Rectal smooth muscle tissue (tissue), 1 donor: ENCODE measurements at regions not wholly inside any gene's neighbourhood (a gene's known extent, or its start where the extent isn't known, plus 50 kb on each side); places are given as distances from the start of the nearest gene placed in this dataset.

Source experiments
- H3K27ac ChIP-seq: one replicate; pipeline ENCODE4 v1.7.0; 2013; ENCODE audit warnings: low read depth, low read length, inconsistent platforms
- H3K27me3 ChIP-seq: one replicate; pipeline ENCODE4 v1.7.0; 2013; ENCODE audit warnings: low read length; ENCODE audit not compliant: control insufficient read depth, insufficient read depth
- H3K36me3 ChIP-seq: one replicate; pipeline ENCODE4 v1.7.0; 2013; ENCODE audit warnings: low read length; ENCODE audit not compliant: control insufficient read depth, insufficient read depth
- H3K4me1 ChIP-seq: one replicate; pipeline ENCODE4 v1.7.0; 2013; ENCODE audit warnings: low read length; ENCODE audit not compliant: control insufficient read depth, insufficient read depth
- H3K4me3 ChIP-seq: one replicate; pipeline ENCODE4 v1.7.0; 2013; ENCODE audit warnings: low read length
- H3K9ac ChIP-seq: one replicate; pipeline ENCODE4 v1.7.0; 2013; ENCODE audit warnings: low read length

DNA sequence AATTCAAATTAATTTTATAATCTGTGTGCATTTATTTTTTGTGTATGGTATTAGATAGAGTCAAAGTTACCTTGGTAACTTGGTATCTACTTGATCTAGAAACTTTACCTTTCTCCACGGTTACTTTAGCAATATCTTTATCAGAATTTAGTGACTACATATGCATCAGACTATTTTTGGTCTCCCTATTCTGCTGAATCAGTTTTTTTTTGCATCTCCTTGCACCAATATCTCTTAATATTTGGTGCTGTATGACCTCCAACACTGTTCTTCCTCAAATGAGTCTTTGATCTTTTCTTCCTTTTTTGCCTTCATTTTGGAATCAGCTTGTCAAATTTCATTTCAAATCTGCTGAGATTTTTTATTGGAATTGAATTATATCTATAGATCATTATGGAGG, 828.2 kb upstream of the FOXG1 start:
- Histone ChIP-seq H3K9ac (no peak overlapping the region), H3K4me1 (no peaks in the 10 kb centered on the region), H3K36me3 (no peaks in the 10 kb centered on the region), H3K4me3 (no peak overlapping the region), H3K27me3 (no peaks in the 10 kb centered on the region), H3K27ac (no peak overlapping the region)

DNA sequence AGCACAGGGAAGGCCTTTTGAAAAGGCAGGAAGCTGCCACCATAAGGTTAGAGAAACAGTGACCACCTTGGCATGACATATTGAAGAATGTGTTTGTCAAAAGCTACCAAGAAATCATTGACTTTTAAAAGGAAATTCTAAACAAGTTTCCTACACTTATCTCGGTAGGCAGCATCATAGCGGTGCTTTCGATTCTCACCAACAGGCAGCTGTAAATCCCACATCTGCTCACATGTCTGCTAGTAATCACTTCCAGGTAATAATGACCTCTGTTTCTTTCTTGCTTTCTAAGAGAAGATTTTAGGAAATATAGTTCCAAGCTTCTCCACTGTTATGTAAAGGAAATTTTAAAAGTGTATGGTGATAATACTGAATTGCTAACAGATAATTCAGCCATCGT, 821.1 kb upstream of the FOXG1 start:
- H3K4me1 ChIP-seq: no peaks in the 10 kb centered on the region
- H3K27ac ChIP-seq: no peak overlapping the region
- no peaks in the 10 kb centered on the region for H3K27me3 ChIP-seq
- H3K4me3 ChIP-seq: no peak overlapping the region
- no peak overlapping the region for H3K9ac ChIP-seq
- H3K36me3 ChIP-seq: no peaks in the 10 kb centered on the region

DNA sequence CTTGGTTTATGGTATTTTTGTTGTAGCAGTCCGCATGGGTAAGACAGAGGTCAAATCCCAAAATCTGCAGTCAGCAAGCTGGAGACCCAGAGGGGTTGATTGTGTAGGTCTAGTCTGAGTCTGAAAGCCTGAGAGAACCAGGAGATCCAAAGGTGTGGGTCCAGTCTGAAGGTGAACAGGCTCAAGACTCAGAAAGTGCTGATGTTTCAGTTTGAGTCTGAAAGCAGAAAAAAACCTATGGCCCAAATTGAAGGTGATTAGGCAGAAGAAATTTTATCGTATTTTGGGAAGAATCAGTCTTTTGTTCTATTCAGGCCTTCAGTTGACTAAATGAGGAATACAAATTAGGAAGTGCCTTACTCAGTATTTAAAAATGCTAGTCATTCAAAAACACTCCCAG, 807.8 kb upstream of the FOXG1 start:
- Histone ChIP-seq H3K27ac (no peak overlapping the region), H3K4me3 (no peak overlapping the region), H3K27me3 (no peaks in the 10 kb centered on the region), H3K9ac (no peak overlapping the region), H3K36me3 (no peaks in the 10 kb centered on the region), H3K4me1 (no peaks in the 10 kb centered on the region)

DNA sequence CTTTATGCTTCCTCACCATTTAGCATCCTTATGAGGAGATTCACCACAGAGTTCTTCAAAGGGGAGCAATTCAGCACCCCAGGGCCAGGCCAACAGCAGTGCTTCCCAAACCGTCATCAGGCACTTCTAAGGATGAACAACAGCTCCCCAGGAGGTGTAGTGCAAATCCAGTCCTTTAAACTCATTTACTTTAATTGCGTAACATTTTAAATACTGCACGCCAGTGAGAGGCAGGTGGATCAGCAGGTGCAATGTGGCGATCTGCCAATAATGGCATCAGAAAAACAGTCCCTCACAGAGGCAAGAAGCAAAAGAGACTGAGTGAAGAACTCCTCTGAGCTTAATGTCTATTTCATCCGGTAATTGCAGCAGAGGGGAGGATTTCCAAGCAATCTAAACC, 770.9 kb upstream of the FOXG1 start:
- Histone ChIP-seq H3K27me3 (no peaks in the 10 kb centered on the region), H3K4me3 (no peak overlapping the region), H3K27ac (no peak overlapping the region), H3K4me1 (no peaks in the 10 kb centered on the region), H3K9ac (no peak overlapping the region), H3K36me3 (no peaks in the 10 kb centered on the region)

DNA sequence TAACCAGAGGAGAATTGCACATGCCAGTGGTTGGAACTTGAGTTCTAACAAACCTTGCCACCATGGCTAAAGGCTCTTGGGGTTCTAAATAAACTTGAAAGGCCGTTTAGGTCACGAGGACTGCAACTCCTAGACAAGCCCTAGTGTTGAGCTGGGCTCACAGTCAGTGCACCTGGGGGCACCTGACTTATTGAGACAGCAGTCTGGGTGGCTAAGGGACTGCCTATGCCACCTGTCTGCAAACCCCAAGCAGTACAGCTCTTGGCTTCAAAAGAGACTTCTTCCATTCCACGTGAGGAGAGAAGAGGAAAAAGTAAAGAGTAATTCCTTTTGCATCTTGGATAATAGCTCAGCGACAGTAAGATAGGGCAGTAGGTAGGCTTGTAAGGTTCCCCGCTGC, 765.6 kb upstream of the FOXG1 start:
- no peaks in the 10 kb centered on the region for H3K27me3 ChIP-seq
- no peaks in the 10 kb centered on the region for H3K36me3 ChIP-seq
- no peak overlapping the region for H3K9ac ChIP-seq
- no peaks in the 10 kb centered on the region for H3K4me1 ChIP-seq
- no peak overlapping the region for H3K27ac ChIP-seq
- H3K4me3 ChIP-seq: no peak overlapping the region

DNA sequence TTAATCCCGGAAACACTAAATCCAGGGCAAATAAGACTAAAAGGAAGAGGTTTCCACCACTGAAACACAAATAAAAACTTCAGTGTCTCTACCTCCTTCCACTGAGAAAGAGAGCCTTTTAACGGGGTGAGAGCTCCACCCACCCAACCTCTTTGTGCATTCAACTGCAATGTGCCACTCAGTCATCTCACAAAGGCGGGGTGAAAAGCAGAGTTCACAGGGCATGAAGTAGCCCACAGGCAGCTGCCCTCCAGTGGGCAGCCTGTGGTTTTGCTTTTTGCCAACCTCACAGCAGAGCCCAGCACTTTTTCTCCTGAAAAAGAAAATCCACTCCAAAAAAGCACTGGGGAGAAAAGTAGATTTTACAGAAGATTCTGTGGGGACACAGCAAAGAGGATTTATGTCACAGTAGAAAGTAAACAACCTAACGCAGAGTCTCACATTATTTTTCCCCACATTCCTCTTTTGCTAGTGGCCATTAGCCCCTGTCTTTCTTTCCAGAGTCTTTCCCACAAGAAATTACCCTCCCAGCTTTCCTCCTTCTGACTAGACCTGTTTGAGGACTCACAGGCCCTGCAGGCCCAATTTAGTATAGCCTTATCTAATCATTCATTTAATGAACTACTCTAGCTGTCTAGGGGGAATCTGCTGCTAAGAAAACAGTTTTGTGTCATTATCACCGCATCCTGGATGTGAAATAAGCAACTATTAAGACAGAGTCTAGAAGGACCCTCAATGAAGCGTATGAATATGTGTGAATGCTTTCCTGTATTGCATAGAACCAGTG, 753.8 kb upstream of the FOXG1 start:
- Histone ChIP-seq H3K36me3 (no peaks in the 10 kb centered on the region), H3K4me3 (no peak overlapping the region), H3K4me1 (no peaks in the 10 kb centered on the region), H3K27ac (no peak overlapping the region), H3K9ac (no peak overlapping the region), H3K27me3 (no peaks in the 10 kb centered on the region)

DNA sequence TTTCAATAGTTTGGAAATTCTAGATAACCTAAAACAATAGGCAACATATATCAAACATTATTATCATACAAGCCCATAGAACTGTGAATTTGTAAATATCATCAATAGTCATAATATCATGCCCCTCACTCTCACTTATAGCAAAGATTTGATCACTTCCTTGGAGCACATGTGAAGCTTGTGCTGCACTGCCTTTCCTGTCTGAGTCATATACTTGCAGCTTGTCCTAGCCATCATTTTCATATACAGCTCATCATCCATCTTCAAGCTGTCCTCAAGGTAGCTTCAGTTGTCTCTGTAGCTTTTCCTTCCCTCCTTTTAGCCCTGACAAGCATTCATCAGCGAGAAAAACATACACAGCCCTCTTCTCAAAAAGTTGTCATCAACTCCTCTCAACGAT, 746.5 kb upstream of the FOXG1 start:
- Histone ChIP-seq H3K4me1 (no peaks in the 10 kb centered on the region), H3K36me3 (no peaks in the 10 kb centered on the region), H3K9ac (no peak overlapping the region), H3K27me3 (no peaks in the 10 kb centered on the region), H3K27ac (no peak overlapping the region), H3K4me3 (no peak overlapping the region)

DNA sequence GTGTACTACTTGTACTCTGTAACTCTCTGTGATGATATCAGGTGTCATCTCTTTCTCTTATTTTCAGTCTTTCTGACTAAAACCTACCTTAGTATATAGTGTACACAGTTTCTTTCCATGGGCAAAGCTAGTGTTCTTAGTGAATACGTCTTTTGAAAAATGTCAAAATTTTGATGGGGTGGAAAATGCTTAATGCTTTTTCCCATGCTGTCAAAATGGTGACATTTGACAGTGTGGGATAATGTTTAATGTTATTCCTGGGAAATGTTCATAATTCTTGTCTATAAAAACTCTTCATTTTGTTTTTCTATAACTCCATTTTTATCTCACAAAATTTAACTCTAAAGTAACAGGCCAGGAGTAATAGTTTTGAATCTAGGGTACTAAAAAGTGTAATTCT, 742.7 kb upstream of the FOXG1 start:
- no peak overlapping the region for H3K27ac ChIP-seq
- no peak overlapping the region for H3K4me3 ChIP-seq
- H3K4me1 ChIP-seq: no peaks in the 10 kb centered on the region
- H3K9ac ChIP-seq: no peak overlapping the region
- no peaks in the 10 kb centered on the region for H3K36me3 ChIP-seq
- H3K27me3 ChIP-seq: no peaks in the 10 kb centered on the region

DNA sequence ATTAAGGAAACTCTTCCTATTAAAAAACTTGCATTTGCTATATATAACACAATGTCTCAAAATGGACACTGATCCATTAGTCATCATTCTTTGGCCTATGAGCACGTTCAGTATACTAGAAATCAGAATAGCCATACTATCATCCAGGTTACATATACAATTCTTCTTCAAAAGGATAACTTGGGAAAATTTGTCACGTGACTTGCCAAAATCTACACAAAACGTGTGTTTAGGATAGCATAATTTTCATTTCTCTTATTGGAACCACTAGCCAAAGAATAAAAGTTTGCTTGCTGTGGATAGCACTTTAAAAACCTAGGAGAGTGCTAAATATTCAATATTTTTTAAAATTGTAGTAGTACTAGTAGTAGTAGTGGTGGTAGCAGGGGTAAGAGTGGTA, 714.3 kb upstream of the FOXG1 start:
- Histone ChIP-seq H3K36me3 (no peaks in the 10 kb centered on the region), H3K4me3 (no peak overlapping the region), H3K27me3 (no peaks in the 10 kb centered on the region), H3K9ac (no peak overlapping the region), H3K4me1 (no peaks in the 10 kb centered on the region), H3K27ac (no peak overlapping the region)

DNA sequence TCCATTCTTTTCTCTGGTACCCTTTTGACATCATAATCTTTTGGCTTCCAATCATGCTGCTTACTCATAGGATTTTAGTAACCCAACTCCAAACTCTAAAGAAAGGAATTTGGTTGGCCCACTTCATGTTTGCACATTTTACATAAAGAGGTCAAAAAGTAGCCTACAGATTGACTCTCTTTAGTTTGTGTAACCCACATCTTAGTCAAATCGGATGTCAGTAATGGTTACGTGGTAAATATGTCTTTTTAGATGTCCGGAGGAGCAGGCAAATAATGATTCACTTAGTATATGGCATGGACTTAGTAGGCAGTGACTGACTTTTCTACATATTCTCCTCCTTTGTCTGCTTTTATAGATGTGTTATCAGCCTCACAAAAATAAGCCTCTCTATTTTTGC, 711.6 kb upstream of the FOXG1 start:
- no peaks in the 10 kb centered on the region for H3K27me3 ChIP-seq
- no peak overlapping the region for H3K27ac ChIP-seq
- no peak overlapping the region for H3K4me3 ChIP-seq
- no peaks in the 10 kb centered on the region for H3K4me1 ChIP-seq
- H3K9ac ChIP-seq: no peak overlapping the region
- no peaks in the 10 kb centered on the region for H3K36me3 ChIP-seq

DNA sequence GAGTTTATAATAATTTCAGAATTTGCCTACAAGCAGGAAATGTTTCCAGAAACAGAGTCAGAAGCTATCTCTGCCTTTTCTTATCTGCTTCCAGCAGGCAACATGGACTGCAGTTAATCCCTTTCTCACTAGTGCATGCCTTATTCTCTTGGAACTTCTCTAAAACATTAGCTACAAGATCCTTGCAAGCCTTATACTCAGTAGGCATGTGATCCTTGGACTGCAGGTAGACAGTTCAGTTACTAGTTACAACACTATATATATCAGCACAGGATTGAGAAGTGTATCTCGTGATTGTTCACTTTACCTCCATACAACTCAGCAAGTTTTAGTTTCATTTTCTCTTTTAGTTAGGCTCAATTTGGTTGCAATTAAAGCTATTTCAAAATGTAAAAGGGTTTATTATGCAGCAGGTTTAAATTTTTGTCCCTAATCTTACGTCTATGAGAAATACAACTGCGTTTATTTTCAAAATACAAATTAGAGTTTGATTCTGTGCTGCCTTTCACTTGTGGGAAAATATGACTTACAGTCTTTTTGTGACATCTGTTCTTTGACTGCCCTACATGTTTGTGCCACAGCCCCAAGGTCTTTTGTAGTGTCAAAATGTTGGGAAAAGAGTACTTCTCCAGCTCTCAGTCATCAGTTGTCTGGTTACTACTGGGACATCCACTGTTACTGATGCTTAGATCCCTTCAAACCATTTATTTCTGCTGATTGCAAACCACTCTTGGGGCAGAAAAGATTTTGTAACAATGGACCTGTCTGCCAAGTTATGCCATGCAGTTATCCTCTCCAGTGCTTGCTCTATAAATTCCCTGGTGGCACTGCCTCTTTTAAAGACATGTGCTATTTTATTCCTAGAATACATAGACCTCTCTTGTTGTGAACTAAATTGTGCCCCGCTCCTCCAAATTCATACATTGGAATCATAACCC, 709.0 kb upstream of the FOXG1 start:
- no peaks in the 10 kb centered on the region for H3K4me1 ChIP-seq
- no peak overlapping the region for H3K9ac ChIP-seq
- no peaks in the 10 kb centered on the region for H3K27me3 ChIP-seq
- H3K4me3 ChIP-seq: peak overlapping the region; percentile 30
- H3K36me3 ChIP-seq: no peaks in the 10 kb centered on the region
- no peak overlapping the region for H3K27ac ChIP-seq

DNA sequence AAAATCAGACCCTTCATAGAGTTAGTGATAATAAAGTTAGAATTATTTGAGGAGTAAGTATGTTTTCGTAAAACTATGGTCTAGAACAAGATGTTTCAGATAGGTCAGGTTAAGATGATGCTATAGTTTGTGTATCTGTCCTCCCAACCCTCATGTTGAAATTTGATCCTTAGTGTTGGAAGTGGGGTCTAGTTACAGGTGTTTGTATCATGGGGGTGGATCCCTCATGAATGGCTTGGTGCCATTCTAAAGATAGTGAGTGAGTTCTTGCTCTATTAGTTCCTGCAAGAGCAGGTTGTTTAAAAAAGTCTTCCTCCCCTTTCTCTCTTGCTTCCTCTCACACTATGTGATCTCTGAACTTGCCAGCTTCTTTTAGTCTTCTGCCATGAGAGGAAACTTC, 707.3 kb upstream of the FOXG1 start:
- no peak overlapping the region for H3K4me3 ChIP-seq
- H3K27ac ChIP-seq: no peak overlapping the region
- no peak overlapping the region for H3K9ac ChIP-seq
- H3K4me1 ChIP-seq: no peaks in the 10 kb centered on the region
- no peaks in the 10 kb centered on the region for H3K27me3 ChIP-seq
- H3K36me3 ChIP-seq: no peaks in the 10 kb centered on the region
